ENCODE measurements at regions not wholly inside any gene's neighbourhood (a gene's known extent, or its start where the extent isn't known, plus 50 kb on each side); places are given as distances from the start of the nearest gene placed in this dataset.
A peak's percentile ranks its signal among the peaks of the same experiment; 100 is the strongest.

DNA sequence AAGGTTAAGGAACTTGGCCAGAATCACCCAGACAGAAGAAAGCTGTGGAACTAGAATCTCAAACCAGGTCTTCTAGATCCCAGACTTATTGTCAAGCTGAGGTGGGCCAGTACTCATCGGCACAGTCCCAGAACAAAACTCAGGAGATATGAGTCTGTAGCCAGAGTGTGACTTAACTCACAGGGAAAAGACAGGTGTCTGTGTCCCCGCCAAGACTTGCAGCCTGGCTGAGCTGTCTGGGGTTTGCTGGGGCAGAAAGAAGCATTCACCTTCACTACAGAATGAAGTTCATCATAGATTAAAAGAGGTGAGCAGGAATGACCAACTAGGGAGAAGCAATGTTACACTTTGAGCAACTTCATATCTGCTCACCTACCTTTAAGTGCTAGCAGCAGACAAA lies 257.2 kb downstream of the FOXO1 start:
- intact Hi-C loops (cut with DNase I), result no loop called here

DNA sequence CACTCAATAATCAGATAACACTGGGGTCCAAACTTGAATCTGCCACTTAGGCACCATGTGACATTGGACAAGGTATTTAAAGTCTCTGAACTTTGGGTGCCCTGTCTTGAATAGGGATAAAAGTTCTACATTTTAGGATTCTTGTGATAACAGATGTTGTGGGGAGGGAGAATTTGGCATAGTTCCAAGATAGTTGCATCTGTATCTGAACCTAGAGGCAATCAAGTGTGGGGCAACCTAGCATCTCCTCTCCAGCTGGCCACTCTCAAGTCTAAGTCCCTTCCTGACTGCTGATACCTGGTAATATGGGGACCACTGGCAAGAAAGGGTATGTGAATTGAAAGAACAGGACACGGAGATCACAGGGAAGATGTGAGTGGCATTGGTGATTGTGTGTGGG lies 256.1 kb downstream of the FOXO1 start:
- FAIRE-seq (no peak), DNase-seq (no peak), ATAC-seq (no peak)
- intact Hi-C loops (cut with DNase I), result no loop called here
- Histone ChIP-seq H3K27me3 (no peaks in the 10 kb centered on the region), H3K4me3 (no peak overlapping the region), H3K36me3 (no peaks in the 10 kb centered on the region), H3K4me1 (no peaks in the 10 kb centered on the region), H3K9me3 (no peaks in the 10 kb centered on the region), H3K27ac (no peak overlapping the region)
- WGBS, 2 donors, result 99 to 100% methylated on average over 1 of the region's 1 CpG
- TF ChIP-seq, protein P1, sequence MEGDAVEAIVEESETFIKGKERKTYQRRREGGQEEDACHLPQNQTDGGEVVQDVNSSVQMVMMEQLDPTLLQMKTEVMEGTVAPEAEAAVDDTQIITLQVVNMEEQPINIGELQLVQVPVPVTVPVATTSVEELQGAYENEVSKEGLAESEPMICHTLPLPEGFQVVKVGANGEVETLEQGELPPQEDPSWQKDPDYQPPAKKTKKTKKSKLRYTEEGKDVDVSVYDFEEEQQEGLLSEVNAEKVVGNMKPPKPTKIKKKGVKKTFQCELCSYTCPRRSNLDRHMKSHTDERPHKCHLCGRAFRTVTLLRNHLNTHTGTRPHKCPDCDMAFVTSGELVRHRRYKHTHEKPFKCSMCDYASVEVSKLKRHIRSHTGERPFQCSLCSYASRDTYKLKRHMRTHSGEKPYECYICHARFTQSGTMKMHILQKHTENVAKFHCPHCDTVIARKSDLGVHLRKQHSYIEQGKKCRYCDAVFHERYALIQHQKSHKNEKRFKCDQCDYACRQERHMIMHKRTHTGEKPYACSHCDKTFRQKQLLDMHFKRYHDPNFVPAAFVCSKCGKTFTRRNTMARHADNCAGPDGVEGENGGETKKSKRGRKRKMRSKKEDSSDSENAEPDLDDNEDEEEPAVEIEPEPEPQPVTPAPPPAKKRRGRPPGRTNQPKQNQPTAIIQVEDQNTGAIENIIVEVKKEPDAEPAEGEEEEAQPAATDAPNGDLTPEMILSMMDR (IDR thresholded peaks at IDR 0.05), result no peak

More for the DNA sequence above, 257.2 kb downstream of the FOXO1 start:
- FAIRE-seq (no peak), ATAC-seq (peak in 1 of 4 donors; percentile 14), DNase-seq (no peak)
- WGBS, 2 donors, result 67 to 71% methylated on average over 2 of the region's 2 CpGs
- Histone ChIP-seq H3K27ac (no peak overlapping the region), H3K9me3 (no peaks in the 10 kb centered on the region), H3K36me3 (no peaks in the 10 kb centered on the region), H3K4me3 (no peak overlapping the region), H3K27me3 (no peaks in the 10 kb centered on the region), H3K4me1 (no peaks in the 10 kb centered on the region)
- TF ChIP-seq, protein P1 (IDR thresholded peaks at IDR 0.05), result no peak

DNA sequence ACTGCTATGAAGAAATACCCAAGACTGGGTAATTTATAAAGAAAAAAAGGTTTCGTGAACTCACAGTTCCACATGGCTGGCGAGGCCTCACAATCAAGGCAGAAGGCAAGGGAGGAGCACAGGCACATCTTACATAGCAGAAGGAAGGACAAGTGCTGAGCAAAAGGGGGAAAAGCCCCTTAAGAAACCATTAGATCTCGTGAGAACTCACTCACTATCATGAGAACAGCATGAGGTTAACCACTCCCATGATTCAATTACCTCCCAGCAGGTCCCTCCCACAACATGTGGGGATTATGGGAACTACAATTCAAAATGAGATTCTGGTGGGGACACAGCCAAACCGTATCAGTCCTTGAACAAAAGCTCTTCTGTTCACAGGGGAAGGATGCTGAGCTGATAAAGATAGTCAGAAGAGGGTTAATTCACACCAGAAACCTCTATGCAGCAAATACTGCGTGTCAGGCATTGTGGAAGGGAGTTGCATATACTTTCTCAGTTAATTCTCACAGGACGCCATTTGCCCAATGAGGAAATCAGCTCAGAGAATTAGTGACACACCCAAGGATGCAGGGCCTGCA lies 246.2 kb downstream of the FOXO1 start:
- DNase-seq (no peak), ATAC-seq (no peak), FAIRE-seq (no peak)
- Histone ChIP-seq H3K27me3 (no peaks in the 10 kb centered on the region), H3K4me1 (no peaks in the 10 kb centered on the region), H3K36me3 (no peaks in the 10 kb centered on the region), H3K27ac (no peak overlapping the region), H3K9me3 (no peaks in the 10 kb centered on the region), H3K4me3 (no peak overlapping the region)
- TF ChIP-seq, protein P1 (IDR thresholded peaks at IDR 0.05), result no peak
- intact Hi-C loops (cut with DNase I), result no loop called here
- WGBS, 2 donors, result 78 to 80% methylated on average over 6 of the region's 6 CpGs

DNA sequence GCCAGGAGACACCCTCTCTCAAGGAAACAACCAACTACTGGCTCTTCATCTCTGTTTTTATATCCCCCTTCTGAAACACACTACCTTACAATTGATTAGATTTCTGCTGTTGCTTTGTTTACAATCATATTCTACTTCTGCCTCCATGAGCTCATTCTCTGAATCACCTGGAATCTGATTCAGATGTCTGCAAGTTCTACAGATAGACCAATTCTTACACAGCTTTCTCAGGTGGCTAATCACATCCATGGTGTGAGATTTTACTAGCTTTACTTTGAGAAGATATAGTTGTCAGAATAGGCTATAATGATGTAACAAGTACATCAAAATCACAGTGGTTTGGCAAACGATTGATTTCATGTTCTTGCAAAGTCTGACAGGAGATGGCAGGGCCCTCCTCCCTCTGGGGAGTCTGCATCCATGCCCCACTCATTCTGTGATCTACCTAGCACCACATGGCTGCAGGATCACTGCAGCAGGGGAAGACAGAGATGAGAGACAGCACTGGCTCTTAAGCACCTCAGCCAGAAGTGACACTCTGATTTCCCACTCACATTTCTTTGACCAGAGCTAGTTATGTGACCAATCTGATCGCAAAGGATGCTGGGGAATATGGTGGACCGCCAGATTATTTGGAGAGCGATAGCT lies 243.7 kb downstream of the FOXO1 start:
- FAIRE-seq (no peak), ATAC-seq (no peak), DNase-seq (no peak)
- Histone ChIP-seq H3K27ac (no peak overlapping the region), H3K36me3 (no peaks in the 10 kb centered on the region), H3K9me3 (no peaks in the 10 kb centered on the region), H3K4me3 (no peak overlapping the region), H3K27me3 (no peaks in the 10 kb centered on the region), H3K4me1 (no peaks in the 10 kb centered on the region)
- TF ChIP-seq, protein P1 (IDR thresholded peaks at IDR 0.05), result no peak
- intact Hi-C loops (cut with DNase I), result no loop called here
- 81 to 86% methylated on average over 4 of the region's 4 CpGs for WGBS, 2 donors

DNA sequence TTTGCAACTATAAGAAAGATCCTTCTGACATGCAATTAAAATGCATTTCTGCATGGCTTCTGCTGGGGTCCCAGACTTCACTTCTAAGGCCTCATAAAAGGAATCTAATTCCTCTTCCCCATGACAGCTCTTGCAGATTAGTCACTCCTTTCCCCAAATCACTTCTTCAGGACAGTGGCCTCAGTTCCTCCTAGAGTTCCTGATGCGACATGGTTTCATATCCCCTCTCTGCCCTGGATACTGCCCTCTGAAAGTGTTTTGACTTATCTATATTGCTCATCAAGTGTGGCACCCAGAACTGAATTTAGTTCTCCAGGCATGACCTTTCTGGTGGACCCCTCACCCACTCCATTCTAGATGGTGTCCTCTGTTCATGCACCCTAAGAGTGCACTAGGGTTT lies 238.1 kb downstream of the FOXO1 start:
- FAIRE-seq (no peak), DNase-seq (no peak), ATAC-seq (peak in 1 of 4 donors; percentile 43)
- TF ChIP-seq, protein P1 (IDR thresholded peaks at IDR 0.05), result no peak
- H3K27me3 ChIP-seq, result no peaks in the 10 kb centered on the region
- intact Hi-C loops (cut with DNase I), result no loop called here
- no peak overlapping the region for H3K4me3 ChIP-seq
- H3K4me1 ChIP-seq, result peaks cover 0 to 6% (median 0%) of the 10 kb centered on the region in 3 donors
- WGBS, 2 donors, result 89 to 95% methylated on average over 1 of the region's 1 CpG
- H3K27ac ChIP-seq, result no peak overlapping the region
- no peaks in the 10 kb centered on the region for H3K36me3 ChIP-seq
- no peaks in the 10 kb centered on the region for H3K9me3 ChIP-seq

Measured in pancreas (tissue), 10 donors.